HG03108 (cell line): ENCODE measurements at regions not wholly inside any gene's neighbourhood (a gene's known extent, or its start where the extent isn't known, plus 50 kb on each side); places are given as distances from the start of the nearest gene placed in this dataset.

Experiments used
- ATAC-seq: cut with Tn5 transposase; IDR thresholded peaks from one replicate; pipeline ENCODE4 v1.9.1; 2021; ENCODE audit warnings: moderate library complexity; ENCODE audit not compliant: unreplicated experiment

- no peak for ATAC-seq
Measured at GRCh38 chr6:54786154-54786553, 60.4 kb upstream of the FAM83B start.

- ATAC-seq = no peak
Measured at GRCh38 chr6:54787825-54788224, 58.7 kb upstream of the FAM83B start.
